H9 (cell line): ENCODE measurements at regions not wholly inside any gene's neighbourhood (a gene's known extent, or its start where the extent isn't known, plus 50 kb on each side); places are given as distances from the start of the nearest gene placed in this dataset.

Experiments used
- DNase-seq: peaks from one replicate; pipeline ENCODE4 v3.0.0-alpha.2; 2017
- H2AFZ ChIP-seq: one replicate; pipeline ENCODE4 v1.6.1; 2013; ENCODE audit warnings: mild to moderate bottlenecking, low read length, control low read depth, moderate library complexity
- H2AK5ac ChIP-seq: 2 replicates; pipeline ENCODE4 v1.6.1; 2013; ENCODE audit warnings: low read length, control low read depth, mixed read lengths; ENCODE audit not compliant: insufficient read length
- H2BK120ac ChIP-seq: one replicate; pipeline ENCODE4 v1.6.1; 2013; ENCODE audit warnings: low read depth, mild to moderate bottlenecking, low read length, control low read depth, inconsistent platforms; ENCODE audit not compliant: poor library complexity, severe bottlenecking
- H2BK12ac ChIP-seq: 2 replicates; pipeline ENCODE4 v1.6.1; 2013; ENCODE audit warnings: low read length, control low read depth, mixed read lengths, low read depth; ENCODE audit not compliant: insufficient read length
- H2BK15ac ChIP-seq: 2 replicates; pipeline ENCODE4 v1.6.1; 2013; ENCODE audit warnings: low read depth, low read length, control low read depth
- H2BK20ac ChIP-seq: one replicate; pipeline ENCODE4 v1.6.1; 2013; ENCODE audit warnings: low read depth, mild to moderate bottlenecking, low read length, control low read depth, inconsistent platforms; ENCODE audit not compliant: poor library complexity, severe bottlenecking
- H2BK5ac ChIP-seq: 2 replicates; pipeline ENCODE4 v1.6.1; 2013; ENCODE audit warnings: low read length, control low read depth, mixed read lengths; ENCODE audit not compliant: insufficient read length
- H3K14ac ChIP-seq: 2 replicates; pipeline ENCODE4 v1.6.1; 2013; ENCODE audit warnings: low read length, control low read depth; ENCODE audit not compliant: insufficient read depth
- H3K18ac ChIP-seq: 2 replicates; pipeline ENCODE4 v1.6.1; 2013; ENCODE audit warnings: low read depth, mild to moderate bottlenecking, mixed read lengths, low read length, control low read depth; ENCODE audit not compliant: insufficient read length
- H3K23ac ChIP-seq: 2 replicates; pipeline ENCODE4 v1.6.1; 2013; ENCODE audit warnings: low read length, control low read depth, mixed read lengths, low read depth; ENCODE audit not compliant: insufficient read length
- H3K23me2 ChIP-seq: 2 replicates; pipeline ENCODE4 v1.6.1; 2013; ENCODE audit warnings: low read depth, mild to moderate bottlenecking, mixed read lengths, low read length, control low read depth; ENCODE audit not compliant: insufficient read length, poor library complexity, severe bottlenecking
- H3K27ac ChIP-seq: 2 replicates; pipeline ENCODE4 v1.5.1; 2013; ENCODE audit warnings: low read length, control low read depth, mixed read lengths, low read depth; ENCODE audit not compliant: insufficient read length
- H3K27me3 ChIP-seq: 2 replicates; pipeline ENCODE4 v1.6.1; 2013; ENCODE audit warnings: low read length, control low read depth, inconsistent platforms; ENCODE audit not compliant: insufficient read depth
- H3K4ac ChIP-seq: 2 replicates; pipeline ENCODE4 v1.6.1; 2013; ENCODE audit warnings: low read depth, mild to moderate bottlenecking, control low read depth, inconsistent platforms, low read length, moderate library complexity
- H3K4me1 ChIP-seq: 2 replicates; pipeline ENCODE4 v1.6.1; 2013; ENCODE audit warnings: low read length, control low read depth, inconsistent platforms; ENCODE audit not compliant: insufficient read depth
- H3K4me2 ChIP-seq: 2 replicates; pipeline ENCODE4 v1.6.1; 2013; ENCODE audit warnings: low read length, control low read depth, mixed read lengths; ENCODE audit not compliant: insufficient read length, insufficient read depth
- H3K56ac ChIP-seq: 2 replicates; pipeline ENCODE4 v1.6.1; 2013; ENCODE audit warnings: low read depth, mild to moderate bottlenecking, mixed read lengths, low read length, control low read depth; ENCODE audit not compliant: insufficient read length
- H3K79me1 ChIP-seq: 2 replicates; pipeline ENCODE4 v1.6.1; 2013; ENCODE audit warnings: low read depth, mild to moderate bottlenecking, moderate library complexity, low read length, control low read depth, inconsistent platforms; ENCODE audit not compliant: insufficient read depth, poor library complexity, severe bottlenecking
- H3K79me2 ChIP-seq: 2 replicates; pipeline ENCODE4 v1.6.1; 2013; ENCODE audit warnings: low read length, control low read depth, inconsistent platforms; ENCODE audit not compliant: insufficient read depth
- H3K9ac ChIP-seq: 2 replicates; pipeline ENCODE4 v1.6.1; 2013; ENCODE audit warnings: low read length, control low read depth, mixed read lengths; ENCODE audit not compliant: insufficient read length; ENCODE audit errors: extremely low read depth
- H3K9me3 ChIP-seq: one replicate; pipeline ENCODE4 v1.6.1; 2013; ENCODE audit warnings: low read depth, low read length, inconsistent platforms; ENCODE audit not compliant: control insufficient read depth
- H3T11ph ChIP-seq: one replicate; pipeline ENCODE4 v1.6.1; 2013; ENCODE audit warnings: mild to moderate bottlenecking, low read length, control low read depth, inconsistent platforms
- H4K20me1 ChIP-seq: one replicate; pipeline ENCODE4 v1.6.1; 2013; ENCODE audit not compliant: control insufficient read depth, insufficient read length, insufficient read depth
- H4K5ac ChIP-seq: 2 replicates; pipeline ENCODE4 v1.6.1; 2013; ENCODE audit warnings: low read depth, mild to moderate bottlenecking, mixed read lengths, low read length, control low read depth; ENCODE audit not compliant: insufficient read length
- H4K8ac ChIP-seq: replicated peaks from 2 replicates; pipeline ENCODE4 v1.6.1; 2013; ENCODE audit warnings: low read length, control low read depth, mixed read lengths, low read depth; ENCODE audit not compliant: insufficient read length
- H4K91ac ChIP-seq: 2 replicates; pipeline ENCODE4 v1.6.1; 2013; ENCODE audit warnings: low read depth, mild to moderate bottlenecking, moderate library complexity, mixed read lengths, low read length, control low read depth; ENCODE audit not compliant: insufficient read length
- H3K27ac Mint-ChIP-seq, 3 experiments: 2 replicates in 2 of 3; 3 replicates in 1 of 3; pipeline ENCODE4 v1.8.0; 2020 to 2021; ENCODE audit warnings: mixed read lengths in 3 of 3, mild to moderate bottlenecking in 1 of 3, moderate library complexity in 1 of 3
- H3K27me3 Mint-ChIP-seq: 2 replicates; pipeline ENCODE4 v1.8.0; 2021; ENCODE audit warnings: low read depth, mild to moderate bottlenecking, moderate library complexity, mixed read lengths
- H3K36me3 Mint-ChIP-seq, 3 experiments: 2 replicates in 2 of 3; 3 replicates in 1 of 3; pipeline ENCODE4 v1.8.0; 2020 to 2021; ENCODE audit warnings: low read depth in 3 of 3, mixed read lengths in 3 of 3; ENCODE audit not compliant: insufficient read depth in 1 of 3
- H3K4me1 Mint-ChIP-seq, 2 experiments: 2 replicates each; pipeline ENCODE4 v1.8.0; 2020; ENCODE audit warnings: mixed read lengths in 2 of 2
- H3K4me3 Mint-ChIP-seq, 2 experiments: 2 replicates in 1 of 2; 3 replicates in 1 of 2; pipeline ENCODE4 v1.8.0; 2020 to 2021; ENCODE audit warnings: mild to moderate bottlenecking in 2 of 2, mixed read lengths in 2 of 2, moderate library complexity in 1 of 2
- H3K9me3 Mint-ChIP-seq, 2 experiments: 2 replicates in 1 of 2; 3 replicates in 1 of 2; pipeline ENCODE4 v1.8.0; 2020; ENCODE audit warnings: mild to moderate bottlenecking in 2 of 2, mixed read lengths in 2 of 2, moderate library complexity in 1 of 2
- WGBS: extraction: QIAGEN DNeasy Blood & Tissue Kit; methylation state at CpG from one replicate; pipeline ENCODE4 v1.1.7; 2013; ENCODE audit warnings: missing lambda C conversion rate, low lambda C conversion rate, mixed read lengths; ENCODE audit not compliant: insufficient read length; ENCODE audit errors: extremely low coverage; 5-methylcytosine and 5-hydroxymethylcytosine counted together
- TF ChIP-seq, protein P1 (sequence below): fragments of 200-600 bp; sonication (generic); conservative IDR thresholded peaks from 3 replicates; pipeline ENCODE4 v1.8.0; 2021; ENCODE audit warnings: antibody characterized with exemption, mild to moderate bottlenecking

DNA sequence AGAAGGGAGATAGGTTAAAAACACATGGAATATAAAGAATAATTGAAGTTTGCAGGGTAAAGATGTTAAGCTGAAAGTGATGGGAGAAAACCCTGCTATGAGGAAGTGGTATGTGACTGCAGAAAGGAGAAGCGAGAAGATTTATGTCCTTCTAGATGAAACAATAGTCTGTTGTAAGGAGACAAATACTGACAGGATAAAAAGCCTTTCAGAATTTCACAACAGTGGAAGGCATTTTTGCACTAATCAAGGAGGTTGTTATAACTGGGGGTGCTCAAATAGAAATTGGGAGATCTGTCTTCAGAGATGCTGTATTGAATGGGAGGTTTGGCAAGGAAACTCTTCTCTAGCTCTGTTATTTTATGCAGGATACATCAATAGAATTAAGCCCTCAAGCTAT, 69.6 kb downstream of the NMUR2 start:
- no peak overlapping the region for H2BK15ac ChIP-seq
- H2BK12ac ChIP-seq = no peak overlapping the region
- no peak overlapping the region for H2BK120ac ChIP-seq
- H3K27ac Mint-ChIP-seq = no peak overlapping the region
- no peak overlapping the region for H3K9ac ChIP-seq
- H3K56ac ChIP-seq = no peak overlapping the region
- no peaks in the 10 kb centered on the region for H3K36me3 Mint-ChIP-seq
- H2BK20ac ChIP-seq = no peak overlapping the region
- no peaks in the 10 kb centered on the region for H4K20me1 ChIP-seq
- no peak overlapping the region for H3K4me3 Mint-ChIP-seq
- H4K5ac ChIP-seq = no peak overlapping the region
- H3K9me3 Mint-ChIP-seq = peaks cover 0 to 1% of the 10 kb centered on the region in 2 experiments; a peak in 2 of 5 replicates
- TF ChIP-seq, protein P1, sequence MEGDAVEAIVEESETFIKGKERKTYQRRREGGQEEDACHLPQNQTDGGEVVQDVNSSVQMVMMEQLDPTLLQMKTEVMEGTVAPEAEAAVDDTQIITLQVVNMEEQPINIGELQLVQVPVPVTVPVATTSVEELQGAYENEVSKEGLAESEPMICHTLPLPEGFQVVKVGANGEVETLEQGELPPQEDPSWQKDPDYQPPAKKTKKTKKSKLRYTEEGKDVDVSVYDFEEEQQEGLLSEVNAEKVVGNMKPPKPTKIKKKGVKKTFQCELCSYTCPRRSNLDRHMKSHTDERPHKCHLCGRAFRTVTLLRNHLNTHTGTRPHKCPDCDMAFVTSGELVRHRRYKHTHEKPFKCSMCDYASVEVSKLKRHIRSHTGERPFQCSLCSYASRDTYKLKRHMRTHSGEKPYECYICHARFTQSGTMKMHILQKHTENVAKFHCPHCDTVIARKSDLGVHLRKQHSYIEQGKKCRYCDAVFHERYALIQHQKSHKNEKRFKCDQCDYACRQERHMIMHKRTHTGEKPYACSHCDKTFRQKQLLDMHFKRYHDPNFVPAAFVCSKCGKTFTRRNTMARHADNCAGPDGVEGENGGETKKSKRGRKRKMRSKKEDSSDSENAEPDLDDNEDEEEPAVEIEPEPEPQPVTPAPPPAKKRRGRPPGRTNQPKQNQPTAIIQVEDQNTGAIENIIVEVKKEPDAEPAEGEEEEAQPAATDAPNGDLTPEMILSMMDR = no peak
- peaks cover 0 to 5% of the 10 kb centered on the region in 2 experiments; a peak in 1 of 4 replicates for H3K4me1 Mint-ChIP-seq
- H3K23ac ChIP-seq = no peak overlapping the region
- DNase-seq = no peak
- no peak overlapping the region for H3K4me2 ChIP-seq
- H3K27me3 ChIP-seq = no peaks in the 10 kb centered on the region
- H3T11ph ChIP-seq = no peak overlapping the region
- H3K23me2 ChIP-seq = no peaks in the 10 kb centered on the region
- no peaks in the 10 kb centered on the region for H3K79me2 ChIP-seq
- H3K4me1 ChIP-seq = no peaks in the 10 kb centered on the region
- no peak overlapping the region for H3K18ac ChIP-seq
- no peak overlapping the region for H2AFZ ChIP-seq
- no peaks in the 10 kb centered on the region for H3K79me1 ChIP-seq
- no peak overlapping the region for H3K14ac ChIP-seq
- H3K4ac ChIP-seq = no peak overlapping the region
- H2AK5ac ChIP-seq = no peak overlapping the region
- H2BK5ac ChIP-seq = no peak overlapping the region
- H3K27ac ChIP-seq = no peak overlapping the region
- no CpG with 5 or more reads among the region's 1 CpG for WGBS
- H3K27me3 Mint-ChIP-seq = peaks cover 2% of the 10 kb centered on the region; the same call in 1 of the 2 replicates
- H4K8ac ChIP-seq = no peak overlapping the region
- H3K9me3 ChIP-seq = no peaks in the 10 kb centered on the region
- no peak overlapping the region for H4K91ac ChIP-seq
